ENCODE measurements at regions not wholly inside any gene's neighbourhood (a gene's known extent, or its start where the extent isn't known, plus 50 kb on each side); places are given as distances from the start of the nearest gene placed in this dataset.
"Not testable (repeated sequence)": the region's sequence is repeated elsewhere in the genome, so short reads cannot be mapped to it uniquely, and the experiment has no call there.

DNA sequence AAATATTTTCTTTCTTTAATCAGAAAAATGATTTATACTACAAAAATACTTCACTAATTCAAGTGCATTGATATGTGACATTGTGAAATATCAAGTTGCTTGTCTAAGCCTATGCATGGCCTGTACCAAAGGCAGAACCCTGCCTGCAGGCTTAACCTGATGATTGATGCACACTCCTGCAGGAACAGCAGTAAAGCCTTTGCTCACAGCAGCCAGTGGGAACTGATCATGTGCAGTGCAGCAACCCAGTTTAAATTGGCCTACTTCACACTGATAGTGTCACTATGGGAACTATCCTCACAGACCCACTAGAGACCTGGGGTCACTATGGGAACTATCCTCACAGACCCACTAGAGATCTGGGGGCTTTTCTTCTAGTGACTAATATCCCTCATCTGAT is 603.8 kb downstream of the RAPGEF2 start:
- no peak overlapping the region for H3K9ac ChIP-seq (ENCODE audit: control insufficient read depth, extremely low read depth, insufficient read depth, low read length)
- no peak overlapping the region for H2AFZ ChIP-seq (ENCODE audit: control insufficient read depth, low read length)
- H3K4me3 ChIP-seq (ENCODE audit: control insufficient read depth in 2 of 3, extremely low read depth in 1 of 3, insufficient read depth in 2 of 3, low read depth in 1 of 3, low read length in 3 of 3) = no peak overlapping the region
- no peak overlapping the region for H3K27ac ChIP-seq (ENCODE audit: control insufficient read depth, insufficient read depth, low read length)
- peaks cover 9% of the 10 kb centered on the region for H3K79me2 ChIP-seq (ENCODE audit: control insufficient read depth, insufficient read depth, low read length)
- DNase-seq (ENCODE audit: low read depth, low spot score) (no peak), FAIRE-seq (no peak)
- TF ChIP-seq, protein P1, sequence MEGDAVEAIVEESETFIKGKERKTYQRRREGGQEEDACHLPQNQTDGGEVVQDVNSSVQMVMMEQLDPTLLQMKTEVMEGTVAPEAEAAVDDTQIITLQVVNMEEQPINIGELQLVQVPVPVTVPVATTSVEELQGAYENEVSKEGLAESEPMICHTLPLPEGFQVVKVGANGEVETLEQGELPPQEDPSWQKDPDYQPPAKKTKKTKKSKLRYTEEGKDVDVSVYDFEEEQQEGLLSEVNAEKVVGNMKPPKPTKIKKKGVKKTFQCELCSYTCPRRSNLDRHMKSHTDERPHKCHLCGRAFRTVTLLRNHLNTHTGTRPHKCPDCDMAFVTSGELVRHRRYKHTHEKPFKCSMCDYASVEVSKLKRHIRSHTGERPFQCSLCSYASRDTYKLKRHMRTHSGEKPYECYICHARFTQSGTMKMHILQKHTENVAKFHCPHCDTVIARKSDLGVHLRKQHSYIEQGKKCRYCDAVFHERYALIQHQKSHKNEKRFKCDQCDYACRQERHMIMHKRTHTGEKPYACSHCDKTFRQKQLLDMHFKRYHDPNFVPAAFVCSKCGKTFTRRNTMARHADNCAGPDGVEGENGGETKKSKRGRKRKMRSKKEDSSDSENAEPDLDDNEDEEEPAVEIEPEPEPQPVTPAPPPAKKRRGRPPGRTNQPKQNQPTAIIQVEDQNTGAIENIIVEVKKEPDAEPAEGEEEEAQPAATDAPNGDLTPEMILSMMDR (optimal IDR thresholded peaks at IDR 0.05 in 1 of 3, IDR thresholded peaks at IDR 0.05 in 1 of 3, conservative IDR thresholded peaks at IDR 0.05 in 1 of 3; ENCODE audit: extremely low read depth in 1 of 3, insufficient read depth in 2 of 3, low read length in 3 of 3) = no peak
- TF ChIP-seq EZH2 (IDR thresholded peaks at IDR 0.05; ENCODE audit: low read length) = no peak
- H3K4me1 ChIP-seq (ENCODE audit: control insufficient read depth, extremely low read depth, insufficient read depth, low read length) = no peaks in the 10 kb centered on the region
- no peaks in the 10 kb centered on the region for H4K20me1 ChIP-seq (ENCODE audit: control insufficient read depth, extremely low read depth, insufficient read depth, low read length)
- dilution Hi-C loops (cut with MboI; ENCODE audit: extremely low pct_ligation_motif_present, low sequenced_read_pairs) = no loop called here
- H3K36me3 ChIP-seq (ENCODE audit: control insufficient read depth in 2 of 2, extremely low read depth in 1 of 2, insufficient read depth in 2 of 2, low read length in 2 of 2) = no peaks in the 10 kb centered on the region
- no peaks in the 10 kb centered on the region for H3K9me3 ChIP-seq (ENCODE audit: control insufficient read depth, low read depth, low read length)
- H3K4me2 ChIP-seq (ENCODE audit: control insufficient read depth, extremely low read depth, insufficient read depth, low read depth, low read length) = no peak overlapping the region
- no peaks in the 10 kb centered on the region for H3K27me3 ChIP-seq (ENCODE audit: control insufficient read depth, extremely low read depth, insufficient read depth, low read length)
- no peaks in the 10 kb centered on the region for H3K9me1 ChIP-seq (ENCODE audit: control insufficient read depth, extremely low read depth, insufficient read depth, low read length)

DNA sequence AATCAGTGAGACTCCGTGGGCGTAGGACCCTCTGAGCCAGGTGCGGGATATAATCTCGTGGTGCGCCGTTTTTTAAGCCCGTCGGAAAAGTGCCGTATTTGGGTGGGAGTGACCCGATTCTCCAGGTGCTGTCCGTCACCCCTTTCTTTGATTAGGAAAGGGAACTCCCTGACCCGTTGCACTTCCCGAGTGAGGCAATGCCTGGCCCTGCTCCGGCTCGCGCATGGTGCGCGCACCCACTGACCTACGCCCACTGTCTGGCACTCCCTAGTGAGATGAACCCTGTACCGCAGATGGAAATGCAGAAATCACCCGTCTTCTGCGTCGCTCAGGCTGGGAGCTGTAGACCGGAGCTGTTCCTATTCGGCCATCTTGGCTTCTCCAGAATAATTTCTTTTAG is 612.3 kb downstream of the RAPGEF2 start:
- H3K27ac ChIP-seq (ENCODE audit: control insufficient read depth, insufficient read depth, low read length); H4K20me1 ChIP-seq (ENCODE audit: control insufficient read depth, extremely low read depth, insufficient read depth, low read length); H3K79me2 ChIP-seq (ENCODE audit: control insufficient read depth, insufficient read depth, low read length); H3K9me1 ChIP-seq (ENCODE audit: control insufficient read depth, extremely low read depth, insufficient read depth, low read length); H3K9me3 ChIP-seq (ENCODE audit: control insufficient read depth, low read depth, low read length); H3K4me2 ChIP-seq (ENCODE audit: control insufficient read depth, extremely low read depth, insufficient read depth, low read depth, low read length); FAIRE-seq; dilution Hi-C loops (cut with MboI; ENCODE audit: extremely low pct_ligation_motif_present, low sequenced_read_pairs); H3K27me3 ChIP-seq (ENCODE audit: control insufficient read depth, extremely low read depth, insufficient read depth, low read length); H3K36me3 ChIP-seq (ENCODE audit: control insufficient read depth in 2 of 2, extremely low read depth in 1 of 2, insufficient read depth in 2 of 2, low read length in 2 of 2); DNase-seq (ENCODE audit: low read depth, low spot score); H3K4me1 ChIP-seq (ENCODE audit: control insufficient read depth, extremely low read depth, insufficient read depth, low read length); H3K4me3 ChIP-seq (ENCODE audit: control insufficient read depth in 2 of 3, extremely low read depth in 1 of 3, insufficient read depth in 2 of 3, low read depth in 1 of 3, low read length in 3 of 3); H3K9ac ChIP-seq (ENCODE audit: control insufficient read depth, extremely low read depth, insufficient read depth, low read length); H2AFZ ChIP-seq (ENCODE audit: control insufficient read depth, low read length): not testable (repeated sequence)

DNA sequence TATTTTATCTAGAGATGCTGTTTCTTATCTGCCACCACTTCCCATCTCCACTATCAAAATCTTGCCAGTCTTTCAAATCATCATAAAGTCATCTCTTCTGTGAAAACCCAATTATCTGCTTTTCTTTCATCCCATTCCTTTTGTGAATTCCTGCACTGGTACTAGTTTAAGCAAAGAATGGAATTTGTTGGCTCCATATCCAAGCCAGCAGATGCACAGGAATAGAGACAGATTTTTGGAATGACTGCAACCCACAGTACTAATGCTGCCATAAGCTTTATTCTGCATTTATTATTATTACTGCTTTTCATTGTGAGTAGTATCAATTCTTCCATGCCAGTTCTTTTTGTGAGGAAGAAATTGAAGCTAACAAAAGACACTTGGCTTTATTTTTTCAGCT is 616.7 kb downstream of the RAPGEF2 start:
- DNase-seq (ENCODE audit: low read depth, low spot score) = no peak
- no peak overlapping the region for H2AFZ ChIP-seq (ENCODE audit: control insufficient read depth, low read length)
- H3K4me3 ChIP-seq (ENCODE audit: control insufficient read depth in 2 of 3, extremely low read depth in 1 of 3, insufficient read depth in 2 of 3, low read depth in 1 of 3, low read length in 3 of 3) = no peak overlapping the region
- no peaks in the 10 kb centered on the region for H3K9me1 ChIP-seq (ENCODE audit: control insufficient read depth, extremely low read depth, insufficient read depth, low read length)
- H3K27me3 ChIP-seq (ENCODE audit: control insufficient read depth, extremely low read depth, insufficient read depth, low read length) = no peaks in the 10 kb centered on the region
- H3K27ac ChIP-seq (ENCODE audit: control insufficient read depth, insufficient read depth, low read length) = no peak overlapping the region
- H3K9ac ChIP-seq (ENCODE audit: control insufficient read depth, extremely low read depth, insufficient read depth, low read length) = no peak overlapping the region
- H4K20me1 ChIP-seq (ENCODE audit: control insufficient read depth, extremely low read depth, insufficient read depth, low read length) = no peaks in the 10 kb centered on the region
- no peaks in the 10 kb centered on the region for H3K79me2 ChIP-seq (ENCODE audit: control insufficient read depth, insufficient read depth, low read length)
- FAIRE-seq = no peak
- no peaks in the 10 kb centered on the region for H3K4me1 ChIP-seq (ENCODE audit: control insufficient read depth, extremely low read depth, insufficient read depth, low read length)
- H3K36me3 ChIP-seq (ENCODE audit: control insufficient read depth in 2 of 2, extremely low read depth in 1 of 2, insufficient read depth in 2 of 2, low read length in 2 of 2) = no peaks in the 10 kb centered on the region
- dilution Hi-C loops (cut with MboI; ENCODE audit: extremely low pct_ligation_motif_present, low sequenced_read_pairs) = no loop called here
- H3K4me2 ChIP-seq (ENCODE audit: control insufficient read depth, extremely low read depth, insufficient read depth, low read depth, low read length) = no peak overlapping the region
- TF ChIP-seq EZH2 (IDR thresholded peaks at IDR 0.05; ENCODE audit: low read length) = no peak
- TF ChIP-seq, protein P1 (optimal IDR thresholded peaks at IDR 0.05 in 1 of 3, IDR thresholded peaks at IDR 0.05 in 1 of 3, conservative IDR thresholded peaks at IDR 0.05 in 1 of 3; ENCODE audit: extremely low read depth in 1 of 3, insufficient read depth in 2 of 3, low read length in 3 of 3) = no peak
- H3K9me3 ChIP-seq (ENCODE audit: control insufficient read depth, low read depth, low read length) = no peaks in the 10 kb centered on the region

Measured in keratinocyte (primary cell).